ENCODE measurements at regions not wholly inside any gene's neighbourhood (a gene's known extent, or its start where the extent isn't known, plus 50 kb on each side); places are given as distances from the start of the nearest gene placed in this dataset.

DNA sequence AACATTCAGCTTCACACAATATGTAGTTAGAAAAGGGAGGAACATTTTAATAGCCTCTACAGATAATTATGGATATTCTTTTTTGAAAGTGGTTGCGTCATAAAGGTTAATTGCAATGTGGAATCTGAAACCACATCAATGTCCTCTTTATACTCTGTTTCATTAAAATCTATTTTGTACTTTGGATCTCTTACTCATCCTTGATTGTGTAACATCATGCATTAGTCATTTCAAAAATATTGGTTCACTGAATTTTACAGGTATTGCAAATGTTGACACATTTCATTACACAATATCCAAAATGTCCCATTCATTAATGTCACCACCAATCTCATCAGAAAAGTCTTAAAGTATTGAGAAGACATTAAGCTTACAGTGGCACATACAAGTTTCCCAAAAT is 62.7 kb upstream of the USP9X start:
- TF ChIP-seq SMC3 (IDR thresholded peaks at IDR 0.05): peak; percentile 26; the same call in 1 of the 3 replicates
- TF ChIP-seq, protein P1, sequence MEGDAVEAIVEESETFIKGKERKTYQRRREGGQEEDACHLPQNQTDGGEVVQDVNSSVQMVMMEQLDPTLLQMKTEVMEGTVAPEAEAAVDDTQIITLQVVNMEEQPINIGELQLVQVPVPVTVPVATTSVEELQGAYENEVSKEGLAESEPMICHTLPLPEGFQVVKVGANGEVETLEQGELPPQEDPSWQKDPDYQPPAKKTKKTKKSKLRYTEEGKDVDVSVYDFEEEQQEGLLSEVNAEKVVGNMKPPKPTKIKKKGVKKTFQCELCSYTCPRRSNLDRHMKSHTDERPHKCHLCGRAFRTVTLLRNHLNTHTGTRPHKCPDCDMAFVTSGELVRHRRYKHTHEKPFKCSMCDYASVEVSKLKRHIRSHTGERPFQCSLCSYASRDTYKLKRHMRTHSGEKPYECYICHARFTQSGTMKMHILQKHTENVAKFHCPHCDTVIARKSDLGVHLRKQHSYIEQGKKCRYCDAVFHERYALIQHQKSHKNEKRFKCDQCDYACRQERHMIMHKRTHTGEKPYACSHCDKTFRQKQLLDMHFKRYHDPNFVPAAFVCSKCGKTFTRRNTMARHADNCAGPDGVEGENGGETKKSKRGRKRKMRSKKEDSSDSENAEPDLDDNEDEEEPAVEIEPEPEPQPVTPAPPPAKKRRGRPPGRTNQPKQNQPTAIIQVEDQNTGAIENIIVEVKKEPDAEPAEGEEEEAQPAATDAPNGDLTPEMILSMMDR (IDR thresholded peaks at IDR 0.05): no peak
- no peak for TF ChIP-seq PHF8 (IDR thresholded peaks at IDR 0.05; ENCODE audit: borderline replicate concordance, low read depth)
- no peak for TF ChIP-seq POLR2A (IDR thresholded peaks at IDR 0.05; ENCODE audit: low read length)
- TF ChIP-seq, protein P2, sequence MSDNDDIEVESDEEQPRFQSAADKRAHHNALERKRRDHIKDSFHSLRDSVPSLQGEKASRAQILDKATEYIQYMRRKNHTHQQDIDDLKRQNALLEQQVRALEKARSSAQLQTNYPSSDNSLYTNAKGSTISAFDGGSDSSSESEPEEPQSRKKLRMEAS (IDR thresholded peaks at IDR 0.05): peak; percentile 49; the same call in 1 of the 2 replicates
- TF ChIP-seq RFX5 (IDR thresholded peaks at IDR 0.05): no peak
- TF ChIP-seq EP300 (IDR thresholded peaks at IDR 0.05): peak; percentile 35 to 74; a peak in 1 of 5 replicates
- 0 out of 2 replicates have a peak, but pooled peaks have one; percentile 68 for TF ChIP-seq FOXS1 (CRISPR knock-in tag; IDR thresholded peaks at IDR 0.05)

Measured in A549 (cell line).